Peyer's patch (tissue), 4 donors: ENCODE measurements at regions not wholly inside any gene's neighbourhood (a gene's known extent, or its start where the extent isn't known, plus 50 kb on each side); places are given as distances from the start of the nearest gene placed in this dataset.

ENCODE experiments used
- DNase-seq, 3 donors: peaks; one replicate each; pipeline ENCODE4 v3.0.0-alpha.2; 2017 to 2019
- H3K27ac ChIP-seq, 4 donors: fragments of 200-600 bp; sonication (generic); one replicate each; pipeline ENCODE4 v1.5.1; 2016 to 2019
- H3K27me3 ChIP-seq, 2 donors: fragments of 200-600 bp; sonication (generic); one replicate each; pipeline ENCODE4 v1.5.1; 2019
- H3K36me3 ChIP-seq, 3 donors: fragments of 200-600 bp; sonication (generic); one replicate each; pipeline ENCODE4 v1.5.1; 2016 to 2019
- H3K4me1 ChIP-seq, 4 donors: fragments of 200-600 bp; sonication (generic); one replicate each; pipeline ENCODE4 v1.5.1; 2016 to 2019
- H3K4me3 ChIP-seq, 4 donors: fragments of 200-600 bp; sonication (generic); 1 replicate in 3 of 4; 2 replicates in 1 of 4; pipeline ENCODE4 v1.5.1; 2016 to 2019; ENCODE audit warnings: mild to moderate bottlenecking in 1 of 4
- H3K9me3 ChIP-seq, 4 donors: fragments of 200-600 bp; sonication (generic); one replicate each; pipeline ENCODE4 v1.5.1; 2016 to 2019; ENCODE audit warnings: mild to moderate bottlenecking in 1 of 4
- CTCF ChIP-seq, 6 experiments: fragments of 450-650 bp in 4 of 6; fragments of 200-600 bp in 2 of 6; sonication (generic) in 1 of 6; IDR thresholded peaks; one replicate each; pipeline ENCODE4 v1.5.1; 2017 to 2019; ENCODE audit warnings: antibody characterized with exemption in 6 of 6, mild to moderate bottlenecking in 3 of 6, moderate library complexity in 1 of 6
- POLR2A ChIP-seq, 2 donors: fragments of 450-650 bp; IDR thresholded peaks; one replicate each; pipeline ENCODE4 v1.5.1; 2017; ENCODE audit warnings: antibody characterized with exemption in 2 of 2, mild to moderate bottlenecking in 2 of 2, moderate library complexity in 2 of 2

DNA sequence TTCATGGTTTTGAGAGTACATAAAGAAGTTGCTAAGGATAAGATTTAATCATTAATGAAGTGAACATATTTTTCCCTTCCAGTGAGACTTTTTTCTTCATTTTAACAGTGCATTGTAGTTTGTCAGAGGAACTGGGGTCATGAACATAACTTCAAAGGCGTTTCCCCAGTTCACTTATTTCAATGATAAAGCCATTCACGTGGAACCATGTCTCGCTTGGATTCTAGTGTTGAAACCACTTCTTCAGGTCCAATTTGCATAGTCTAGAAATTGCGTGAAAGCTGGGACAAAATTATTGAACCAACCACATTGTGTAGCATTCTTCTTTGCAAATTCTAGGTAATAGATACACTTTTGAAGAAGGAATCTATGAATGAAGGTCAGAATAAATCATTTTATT lies 197.0 kb downstream of the CLIC5 start:
- TF ChIP-seq POLR2A (IDR thresholded peaks at IDR 0.05) (no peak), CTCF (IDR thresholded peaks at IDR 0.05) (no peak)
- Histone ChIP-seq H3K36me3 (no peaks in the 10 kb centered on the region), H3K27ac (no peak overlapping the region), H3K27me3 (no peaks in the 10 kb centered on the region), H3K4me1 (no peaks in the 10 kb centered on the region), H3K9me3 (no peaks in the 10 kb centered on the region), H3K4me3 (no peak overlapping the region)
- DNase-seq: no peak

GRCh38 chr6:45816674-45817297 lies 198.9 kb downstream of the CLIC5 start:
- H3K4me3 ChIP-seq: no peak overlapping the region
- no peak for DNase-seq
- TF ChIP-seq CTCF (IDR thresholded peaks at IDR 0.05) (no peak), POLR2A (IDR thresholded peaks at IDR 0.05) (no peak)
- H3K27me3 ChIP-seq: no peaks in the 10 kb centered on the region
- no peaks in the 10 kb centered on the region for H3K4me1 ChIP-seq
- no peak overlapping the region for H3K27ac ChIP-seq
- no peaks in the 10 kb centered on the region for H3K36me3 ChIP-seq
- no peaks in the 10 kb centered on the region for H3K9me3 ChIP-seq

GRCh38 chr6:45815466-45816125 lies 200.1 kb downstream of the CLIC5 start:
- H3K36me3 ChIP-seq: no peaks in the 10 kb centered on the region
- H3K27ac ChIP-seq: no peak overlapping the region
- H3K4me3 ChIP-seq: no peak overlapping the region

GRCh38 chr6:45814772-45815171 lies 200.9 kb downstream of the CLIC5 start:
- DNase-seq: no peak
- Histone ChIP-seq H3K36me3 (no peaks in the 10 kb centered on the region), H3K27ac (no peak overlapping the region), H3K27me3 (no peaks in the 10 kb centered on the region), H3K4me3 (no peak overlapping the region), H3K4me1 (no peaks in the 10 kb centered on the region), H3K9me3 (no peaks in the 10 kb centered on the region)
- TF ChIP-seq CTCF (IDR thresholded peaks at IDR 0.05) (no peak), POLR2A (IDR thresholded peaks at IDR 0.05) (no peak)

More at GRCh38 chr6:45815466-45816125, 200.1 kb downstream of the CLIC5 start:
- TF ChIP-seq POLR2A (IDR thresholded peaks at IDR 0.05) (no peak), CTCF (IDR thresholded peaks at IDR 0.05) (no peak)
- H3K9me3 ChIP-seq: no peaks in the 10 kb centered on the region
- no peaks in the 10 kb centered on the region for H3K27me3 ChIP-seq
- no peak for DNase-seq
- H3K4me1 ChIP-seq: no peaks in the 10 kb centered on the region

DNA sequence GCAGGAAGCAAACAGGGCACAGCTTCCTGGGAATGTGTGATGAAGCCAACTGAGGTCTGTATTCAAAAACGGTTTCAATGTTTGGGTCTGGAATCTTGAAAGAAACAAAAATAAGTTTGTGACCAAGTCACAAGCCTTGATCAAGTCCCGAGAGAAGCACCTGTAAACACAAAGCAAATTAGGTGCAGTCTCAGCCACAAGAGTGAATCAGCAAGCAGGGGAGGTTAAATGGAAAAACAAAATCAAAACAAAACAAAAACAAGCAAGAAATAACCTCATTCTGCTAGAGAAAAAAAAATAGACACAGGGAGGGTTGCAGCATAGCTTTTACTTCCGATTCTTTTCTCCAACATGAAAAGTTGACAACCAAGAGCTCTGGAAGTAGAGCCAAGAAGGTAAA lies 201.7 kb downstream of the CLIC5 start:
- no peaks in the 10 kb centered on the region for H3K27me3 ChIP-seq
- H3K27ac ChIP-seq: no peak overlapping the region

More for the DNA sequence above, 201.7 kb downstream of the CLIC5 start:
- Histone ChIP-seq H3K9me3 (no peaks in the 10 kb centered on the region), H3K4me1 (no peaks in the 10 kb centered on the region), H3K36me3 (no peaks in the 10 kb centered on the region), H3K4me3 (no peak overlapping the region)
- no peak for TF ChIP-seq POLR2A (IDR thresholded peaks at IDR 0.05)
- TF ChIP-seq CTCF (IDR thresholded peaks at IDR 0.05): no peak
- no peak for DNase-seq
